H1 (cell line): ENCODE measurements at regions not wholly inside any gene's neighbourhood (a gene's known extent, or its start where the extent isn't known, plus 50 kb on each side); places are given as distances from the start of the nearest gene placed in this dataset.

Source experiments
- CTCF ChIA-PET: fragments of 300-600 bp; sonication (Branson Sonifier 250); formaldehyde crosslinking; loops from one replicate; lab custom pipeline; 2021; ENCODE audit not compliant: partially characterized antibody; lab: Charles Lee
- POLR2A ChIA-PET: fragments of 300-600 bp; sonication (Branson Sonifier 250); formaldehyde crosslinking; loops from one replicate; lab custom pipeline; 2021; ENCODE audit warnings: inconsistent platforms; ENCODE audit not compliant: partially characterized antibody; lab: Charles Lee
- DNase-seq, 2 experiments: peaks; one replicate each; pipeline versions ENCODE4 v3.0.0 to v3.0.0-alpha.2; 2010 to 2022; ENCODE audit warnings: low spot score in 2 of 2, low read depth in 1 of 2, mixed read lengths in 1 of 2
- FAIRE-seq: peaks from 2 replicates; lab custom pipeline; 2011; peaks lifted over from hg19 to GRCh38; lab: Jason Lieb, UNC
- H2AFZ ChIP-seq: 2 replicates; pipeline ENCODE4 v1.8.1; 2012; ENCODE audit warnings: low read length, inconsistent platforms
- H2AK5ac ChIP-seq: 2 replicates; pipeline ENCODE4 v1.6.1; 2013; ENCODE audit warnings: low read depth, low read length
- H2BK120ac ChIP-seq: replicated peaks from 2 replicates; pipeline ENCODE3; 2013; ENCODE audit warnings: low read depth, low read length, inconsistent platforms
- H2BK12ac ChIP-seq: 2 replicates; pipeline ENCODE4 v1.6.1; 2013; ENCODE audit warnings: low read depth, low read length
- H2BK15ac ChIP-seq: 2 replicates; pipeline ENCODE4 v1.6.1; 2013; ENCODE audit warnings: low read length
- H2BK20ac ChIP-seq: 2 replicates; pipeline ENCODE4 v1.6.1; 2013; ENCODE audit warnings: low read length
- H2BK5ac ChIP-seq: 2 replicates; pipeline ENCODE4 v1.6.1; 2013; ENCODE audit warnings: low read depth, low read length
- H3K14ac ChIP-seq: 2 replicates; pipeline ENCODE4 v1.6.1; 2013; ENCODE audit warnings: inconsistent platforms; ENCODE audit not compliant: insufficient read length
- H3K18ac ChIP-seq: 2 replicates; pipeline ENCODE4 v1.6.1; 2013; ENCODE audit warnings: low read length; ENCODE audit errors: extremely low read depth
- H3K23ac ChIP-seq: 2 replicates; pipeline ENCODE4 v1.6.1; 2013; ENCODE audit warnings: inconsistent platforms; ENCODE audit not compliant: insufficient read length
- H3K23me2 ChIP-seq: 2 replicates; pipeline ENCODE4 v1.6.1; 2013; ENCODE audit warnings: low read depth, low read length
- H3K27ac ChIP-seq: 2 replicates; pipeline ENCODE4 v1.6.1; 2011; ENCODE audit warnings: low read depth, low read length, inconsistent platforms
- H3K27me3 ChIP-seq, 4 experiments: replicated peaks in 1 of 4; 1 replicate in 1 of 4; 2 replicates in 3 of 4; pipeline versions ENCODE4 v1.6.1 to v1.8.1; 2011 to 2013; ENCODE audit warnings: low read length in 3 of 4, mild to moderate bottlenecking in 3 of 4, inconsistent platforms in 2 of 4, mixed read lengths in 2 of 4, moderate library complexity in 1 of 4; ENCODE audit not compliant: control insufficient read depth in 3 of 4, insufficient read depth in 3 of 4; ENCODE audit errors: extremely low read depth in 1 of 4
- H3K36me3 ChIP-seq, 4 experiments: 2 replicates each; pipeline versions ENCODE4 v1.6.1 to v1.8.1; 2011 to 2013; ENCODE audit warnings: mild to moderate bottlenecking in 4 of 4, low read length in 3 of 4, moderate library complexity in 2 of 4, control low read depth in 1 of 4, inconsistent platforms in 1 of 4; ENCODE audit not compliant: insufficient read depth in 4 of 4, control insufficient read depth in 2 of 4
- H3K4ac ChIP-seq: replicated peaks from 2 replicates; pipeline ENCODE3; 2013; ENCODE audit warnings: low read length, low read depth, mixed read lengths, inconsistent platforms; ENCODE audit not compliant: insufficient read length
- H3K4me1 ChIP-seq, 4 experiments: replicated peaks in 1 of 4; 1 replicate in 1 of 4; 2 replicates in 3 of 4; pipeline versions ENCODE4 v1.6.1 to v1.8.1; 2011 to 2013; ENCODE audit warnings: low read length in 3 of 4, inconsistent platforms in 2 of 4, mixed read lengths in 1 of 4; ENCODE audit not compliant: insufficient read depth in 4 of 4, control insufficient read depth in 3 of 4
- H3K4me2 ChIP-seq, 2 experiments: 2 replicates each; pipeline versions ENCODE4 v1.6.1 to v1.8.1; 2011 to 2013; ENCODE audit warnings: low read depth in 2 of 2, low read length in 2 of 2, control low read depth in 1 of 2, inconsistent platforms in 1 of 2, mild to moderate bottlenecking in 1 of 2; ENCODE audit not compliant: insufficient read depth in 1 of 2
- H3K4me3 ChIP-seq, 4 experiments: fragments of 200-600, 300-600 bp in 1 of 4; sonication (generic), shearing (Covaris generic), sonication (Bioruptor Twin) in 1 of 4; 2 replicates each; pipeline versions ENCODE4 v1.5.1 to v1.8.1; 2011 to 2016; ENCODE audit warnings: low read length in 4 of 4, low read depth in 3 of 4, control low read depth in 2 of 4, inconsistent platforms in 2 of 4, mild to moderate bottlenecking in 2 of 4, mixed read lengths in 1 of 4, moderate library complexity in 1 of 4; ENCODE audit not compliant: insufficient read depth in 2 of 4; ENCODE audit errors: extremely low read depth in 1 of 4
- H3K56ac ChIP-seq: replicated peaks from 2 replicates; pipeline ENCODE3; 2013; ENCODE audit warnings: low read depth, mild to moderate bottlenecking, mixed read lengths, low read length, inconsistent platforms; ENCODE audit not compliant: insufficient read length
- H3K79me1 ChIP-seq: 2 replicates; pipeline ENCODE4 v1.6.1; 2013; ENCODE audit warnings: low read depth, low read length, control low read depth
- H3K79me2 ChIP-seq, 2 experiments: 2 replicates each; pipeline versions ENCODE4 v1.6.1 to v1.8.1; 2012 to 2013; ENCODE audit warnings: low read length in 2 of 2, mild to moderate bottlenecking in 2 of 2, inconsistent platforms in 1 of 2; ENCODE audit not compliant: insufficient read depth in 2 of 2, control insufficient read depth in 1 of 2
- H3K9ac ChIP-seq, 4 experiments: replicated peaks in 1 of 4; 1 replicate in 1 of 4; 2 replicates in 3 of 4; pipeline versions ENCODE4 v1.6.1 to v1.8.1; 2011 to 2013; ENCODE audit warnings: low read depth in 3 of 4, low read length in 3 of 4, control low read depth in 2 of 4, mild to moderate bottlenecking in 2 of 4, moderate library complexity in 2 of 4, inconsistent platforms in 1 of 4; ENCODE audit errors: extremely low read depth in 1 of 4
- H3K9me3 ChIP-seq, 2 experiments: 2 replicates each; pipeline versions ENCODE4 v1.6.1 to v1.8.1; 2012 to 2013; ENCODE audit warnings: mild to moderate bottlenecking in 2 of 2, moderate library complexity in 2 of 2, control low read depth in 1 of 2, inconsistent platforms in 1 of 2, low read depth in 1 of 2, low read length in 1 of 2, mixed read lengths in 1 of 2; ENCODE audit not compliant: insufficient read depth in 2 of 2
- H4K20me1 ChIP-seq, 2 experiments: replicated peaks in 1 of 2; 2 replicates each; pipeline versions ENCODE3 to v1.8.1; 2011 to 2013; ENCODE audit warnings: inconsistent platforms in 2 of 2, low read length in 2 of 2, mild to moderate bottlenecking in 1 of 2; ENCODE audit not compliant: insufficient read depth in 2 of 2, control insufficient read depth in 1 of 2
- H4K5ac ChIP-seq: 2 replicates; pipeline ENCODE4 v1.6.1; 2013; ENCODE audit warnings: low read length, low read depth, mixed read lengths, inconsistent platforms; ENCODE audit not compliant: insufficient read length
- H4K8ac ChIP-seq: 2 replicates; pipeline ENCODE4 v1.8.0; 2013; ENCODE audit warnings: mild to moderate bottlenecking, moderate library complexity, low read length, inconsistent platforms; ENCODE audit not compliant: insufficient read depth; ENCODE audit errors: extremely low read depth
- H4K91ac ChIP-seq: replicated peaks from 2 replicates; pipeline ENCODE3; 2013; ENCODE audit warnings: low read length, mixed read lengths, inconsistent platforms; ENCODE audit not compliant: insufficient read length
- ASH2L ChIP-seq: fragments of 200-600, 300-600 bp; sonication (generic); IDR thresholded peaks from one replicate; pipeline ENCODE4 v1.7.1; 2017; ENCODE audit warnings: low read length
- BCL11A ChIP-seq, 2 experiments: IDR thresholded peaks; one replicate each; pipeline ENCODE4 v1.6.1; 2011; ENCODE audit warnings: low read depth in 2 of 2, low read length in 2 of 2, mild to moderate bottlenecking in 2 of 2
- CBX8 ChIP-seq: fragments of 300-800, 300-1000 bp; sonication (generic); IDR thresholded peaks from 2 replicates; pipeline ENCODE4 v1.7.1; 2016; ENCODE audit warnings: low read depth, low read length, borderline replicate concordance
- E2F6 ChIP-seq: IDR thresholded peaks from 2 replicates; pipeline ENCODE4 v1.6.1; 2012; ENCODE audit warnings: inconsistent platforms
- FOSL1 ChIP-seq: IDR thresholded peaks from 2 replicates; pipeline ENCODE4 v1.6.1; 2011; ENCODE audit warnings: mild to moderate bottlenecking, low read depth, low read length, moderate library complexity; ENCODE audit not compliant: insufficient read depth
- PHF8 ChIP-seq: fragments of 200-600 bp; sonication (generic); conservative IDR thresholded peaks from 2 replicates; pipeline ENCODE4 v1.7.1; 2012; ENCODE audit warnings: low read depth, mild to moderate bottlenecking, inconsistent platforms, low read length, moderate library complexity
- SAP30 ChIP-seq: fragments of 300-600 bp; sonication (generic); IDR thresholded peaks from 2 replicates; pipeline ENCODE4 v1.7.1; 2012; ENCODE audit warnings: low read length, moderate library complexity, mild to moderate bottlenecking, inconsistent platforms; ENCODE audit not compliant: insufficient read depth, insufficient replicate concordance
- SP1 ChIP-seq: IDR thresholded peaks from 2 replicates; pipeline ENCODE4 v1.6.1; 2011; ENCODE audit warnings: low read depth, low read length
- WGBS, 2 experiments: shearing (Covaris generic) in 1 of 2; methylation state at CpG; one replicate each; pipeline versions ENCODE4 v1.1.6 to v1.1.7; 2013 to 2015; ENCODE audit warnings: low lambda C conversion rate in 2 of 2, mixed read lengths in 2 of 2, inconsistent platforms in 1 of 2, low coverage in 1 of 2, missing lambda C conversion rate in 1 of 2; ENCODE audit not compliant: insufficient replicate concordance in 2 of 2, insufficient coverage in 1 of 2, insufficient read length in 1 of 2; ENCODE audit errors: extremely low coverage in 1 of 2, missing lambda C conversion rate in 1 of 2; 5-methylcytosine and 5-hydroxymethylcytosine counted together

GRCh38 chr1:229070168-229070567 is 200.7 kb upstream of the RAB4A start:
- H3K56ac ChIP-seq = no peak overlapping the region
- no peaks in the 10 kb centered on the region for H3K9me3 ChIP-seq
- H4K5ac ChIP-seq = no peak overlapping the region
- no peak overlapping the region for H4K91ac ChIP-seq
- FAIRE-seq (no peak), DNase-seq (no peak)
- H2BK120ac ChIP-seq = no peak overlapping the region
- no peak overlapping the region for H3K4ac ChIP-seq
- no peak overlapping the region for H2BK5ac ChIP-seq
- no peaks in the 10 kb centered on the region for H4K20me1 ChIP-seq
- CTCF ChIA-PET = interaction anchor here (0.8 kb wide), 1 partner anchor 158 kb away, joined by 3 read pairs; no protein-coding TSS in a partner anchor
- 0 out of 2 replicates have a peak overlapping the region, but pooled peaks have one; percentile 43 for H2BK20ac ChIP-seq
- no peaks in the 10 kb centered on the region for H3K4me1 ChIP-seq
- H2AFZ ChIP-seq = no peak overlapping the region
- no peak overlapping the region for H3K9ac ChIP-seq
- H3K4me2 ChIP-seq = no peak overlapping the region
- H3K23ac ChIP-seq = no peak overlapping the region
- no peaks in the 10 kb centered on the region for H3K79me2 ChIP-seq
- H3K18ac ChIP-seq = no peak overlapping the region
- 78% methylated on average over 5 of the region's 5 CpGs; no CpG with 5 or more reads in 1 of the 2 experiments for WGBS, 2 experiments
- H3K27ac ChIP-seq = no peak overlapping the region
- H3K36me3 ChIP-seq = no peaks in the 10 kb centered on the region
- H2AK5ac ChIP-seq = no peak overlapping the region
- H3K14ac ChIP-seq = no peak overlapping the region
- no peak overlapping the region for H2BK12ac ChIP-seq
- TF ChIP-seq SP1 (no peak), BCL11A (IDR thresholded peaks at IDR 0.05; ENCODE audit: low read depth in 2 of 2, low read length in 2 of 2) (no peak), PHF8 (no peak), SAP30 (no peak), ASH2L (no peak), E2F6 (no peak), CBX8 (no peak), FOSL1 (no peak)
- no peaks in the 10 kb centered on the region for H3K23me2 ChIP-seq
- H3K79me1 ChIP-seq = no peaks in the 10 kb centered on the region
- no peaks in the 10 kb centered on the region; a peak in 1 of 7 replicates for H3K27me3 ChIP-seq
- POLR2A ChIA-PET = no interaction called here
- H3K4me3 ChIP-seq = no peak overlapping the region
- H2BK15ac ChIP-seq = no peak overlapping the region
- no peak overlapping the region for H4K8ac ChIP-seq
